Renal pelvis (tissue), 1 donor: ENCODE measurements at regions not wholly inside any gene's neighbourhood (a gene's known extent, or its start where the extent isn't known, plus 50 kb on each side); places are given as distances from the start of the nearest gene placed in this dataset.

Experiments
- DNase-seq: peaks from one replicate; pipeline ENCODE4 v3.0.0-alpha.2; 2013

GRCh38 chr2:147502711-147503290 lies 342.0 kb upstream of the ACVR2A start:
- DNase-seq: no peak

- no peak for DNase-seq
Observed at GRCh38 chr2:147501968-147502367, 342.9 kb upstream of the ACVR2A start.

DNA sequence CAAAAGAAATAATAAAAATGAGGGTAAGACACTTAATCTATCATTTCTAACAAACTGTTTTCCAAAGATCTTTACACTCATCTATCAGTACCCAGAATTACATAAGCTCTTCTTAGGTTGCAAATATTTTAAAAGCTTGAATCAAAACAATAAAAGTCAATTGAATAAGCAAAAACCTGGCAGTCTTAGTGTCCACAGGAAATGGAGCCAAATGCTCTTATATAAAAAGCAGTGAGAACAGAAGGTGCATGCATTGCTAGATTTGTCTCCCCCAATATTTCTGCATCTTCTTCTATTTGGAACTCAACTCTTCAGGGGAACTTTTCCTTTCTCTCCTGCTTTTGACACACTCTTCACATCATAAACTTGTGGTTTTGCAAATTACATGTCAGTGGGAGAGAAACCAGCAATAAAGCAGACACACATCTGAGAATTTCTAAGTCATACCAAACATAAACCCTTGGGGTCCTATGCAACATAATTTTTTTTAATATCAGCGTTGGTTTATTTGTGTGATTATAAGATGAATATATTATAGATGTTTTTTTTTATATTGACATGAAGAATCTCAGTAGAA lies 343.9 kb upstream of the ACVR2A start:
- no peak for DNase-seq

DNA sequence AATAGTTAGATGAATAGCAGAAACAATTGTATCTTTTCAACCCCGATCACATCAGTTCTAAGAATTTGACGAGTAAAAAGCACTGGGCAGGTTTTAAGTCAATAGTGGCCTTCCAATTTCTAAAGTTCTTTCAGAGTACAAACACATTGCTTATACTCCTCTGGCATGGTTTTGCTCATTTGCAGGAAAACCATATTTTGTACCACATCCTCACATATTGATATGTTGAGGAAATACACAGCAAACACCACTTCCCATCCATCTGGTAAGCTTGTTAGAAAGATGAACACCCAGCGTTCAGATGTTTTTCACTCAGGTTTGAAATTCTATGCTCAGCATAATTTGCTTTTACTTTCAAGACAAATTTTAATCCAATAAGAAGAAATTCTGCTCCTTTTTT lies 344.6 kb upstream of the ACVR2A start:
- DNase-seq: no peak

DNA sequence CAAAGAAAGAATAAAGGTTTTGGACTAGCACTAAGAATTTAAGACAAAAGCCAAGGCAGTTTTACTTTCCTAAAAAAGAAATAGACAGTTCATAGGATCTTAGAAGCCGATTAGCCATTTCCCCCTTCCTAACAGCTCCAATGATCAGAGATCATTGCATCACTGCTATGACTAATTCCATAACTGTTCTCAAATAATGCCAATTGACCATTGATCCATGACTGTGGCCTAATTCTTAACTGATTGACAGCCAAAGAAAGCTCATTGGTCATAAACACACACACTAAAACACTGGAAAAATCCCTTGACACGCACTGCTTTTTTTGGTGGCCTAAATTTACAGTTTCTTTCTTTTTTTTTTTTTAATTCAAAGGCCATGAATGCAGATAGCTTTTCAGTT lies 345.0 kb upstream of the ACVR2A start:
- DNase-seq: no peak

DNA sequence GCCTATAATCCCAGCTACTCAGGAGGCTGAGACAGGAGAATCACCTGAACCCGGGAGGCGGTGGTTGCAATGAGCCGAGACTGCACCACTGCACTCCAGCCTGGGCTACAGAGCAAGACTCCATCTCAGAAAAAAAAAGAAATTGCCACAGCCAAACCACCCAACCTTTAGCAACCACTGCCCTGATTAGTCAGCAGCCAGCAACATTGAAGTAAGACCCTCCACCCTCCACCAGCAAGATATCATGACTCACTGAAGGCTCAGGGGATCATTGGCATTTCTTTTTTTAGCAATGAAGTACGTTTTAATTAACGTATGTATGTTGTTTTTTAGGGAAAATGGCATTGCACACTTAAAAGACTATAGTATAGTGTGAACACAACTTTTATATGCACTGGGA lies 349.1 kb upstream of the ACVR2A start:
- no peak for DNase-seq

DNA sequence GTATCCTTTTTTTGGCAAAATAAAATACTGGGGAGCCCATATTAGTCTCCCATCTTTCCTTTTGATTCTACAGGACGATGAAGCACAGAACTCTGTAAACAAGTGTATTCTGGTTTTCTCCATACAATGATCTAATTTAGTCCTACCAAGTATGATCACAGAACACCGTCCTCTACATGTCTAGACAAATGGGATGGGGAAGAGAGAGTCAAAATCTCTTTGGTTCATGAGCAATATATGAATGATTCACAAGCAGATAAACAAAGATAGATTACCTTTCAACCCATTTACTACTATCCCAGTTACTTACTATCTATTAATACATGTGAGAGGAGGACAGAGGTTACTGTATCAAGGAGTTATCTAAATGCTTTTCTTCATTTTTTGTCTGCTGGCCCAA lies 352.4 kb upstream of the ACVR2A start:
- DNase-seq: no peak

DNA sequence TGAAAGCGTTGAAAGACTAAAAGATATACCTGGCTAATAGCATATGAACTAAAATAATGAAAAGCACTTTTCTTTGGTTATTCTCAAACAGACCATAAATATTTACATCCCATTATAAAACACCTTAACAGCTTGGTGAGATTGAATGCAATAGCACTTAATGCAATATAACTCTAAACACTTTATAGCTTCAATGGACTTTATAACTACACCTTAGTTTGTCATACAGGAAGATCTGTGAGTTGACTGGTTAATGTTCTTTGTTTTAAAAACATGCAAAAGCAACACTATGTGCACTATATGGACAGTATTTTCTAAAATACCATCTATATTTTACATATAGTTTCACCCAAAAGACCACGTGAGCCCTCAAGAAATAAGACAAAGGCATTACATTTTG lies 353.3 kb upstream of the ACVR2A start:
- DNase-seq: no peak

GRCh38 chr2:147490401-147491261 lies 354.2 kb upstream of the ACVR2A start:
- no peak for DNase-seq

DNA sequence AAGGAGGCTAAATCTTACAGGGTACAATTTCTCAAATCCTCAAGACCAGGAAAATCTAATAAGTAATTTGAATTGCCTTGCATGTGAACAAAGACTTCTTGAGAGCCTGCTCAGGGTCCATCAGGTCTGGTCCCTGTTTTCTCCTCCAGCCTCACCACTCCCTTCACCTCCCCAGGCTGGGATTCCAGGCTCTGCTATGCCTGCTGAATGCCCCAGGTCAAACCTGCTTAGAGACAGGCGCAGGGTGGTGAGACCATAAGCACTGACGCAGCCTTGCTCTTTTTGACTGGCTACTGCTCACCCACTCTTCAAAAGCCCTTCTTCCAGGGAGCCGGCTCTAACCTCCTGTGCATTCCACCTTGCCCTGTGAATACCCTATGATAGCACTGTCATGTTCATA lies 356.4 kb upstream of the ACVR2A start:
- DNase-seq: no peak

GRCh38 chr2:147487978-147488289 lies 356.9 kb upstream of the ACVR2A start:
- DNase-seq: no peak

DNA sequence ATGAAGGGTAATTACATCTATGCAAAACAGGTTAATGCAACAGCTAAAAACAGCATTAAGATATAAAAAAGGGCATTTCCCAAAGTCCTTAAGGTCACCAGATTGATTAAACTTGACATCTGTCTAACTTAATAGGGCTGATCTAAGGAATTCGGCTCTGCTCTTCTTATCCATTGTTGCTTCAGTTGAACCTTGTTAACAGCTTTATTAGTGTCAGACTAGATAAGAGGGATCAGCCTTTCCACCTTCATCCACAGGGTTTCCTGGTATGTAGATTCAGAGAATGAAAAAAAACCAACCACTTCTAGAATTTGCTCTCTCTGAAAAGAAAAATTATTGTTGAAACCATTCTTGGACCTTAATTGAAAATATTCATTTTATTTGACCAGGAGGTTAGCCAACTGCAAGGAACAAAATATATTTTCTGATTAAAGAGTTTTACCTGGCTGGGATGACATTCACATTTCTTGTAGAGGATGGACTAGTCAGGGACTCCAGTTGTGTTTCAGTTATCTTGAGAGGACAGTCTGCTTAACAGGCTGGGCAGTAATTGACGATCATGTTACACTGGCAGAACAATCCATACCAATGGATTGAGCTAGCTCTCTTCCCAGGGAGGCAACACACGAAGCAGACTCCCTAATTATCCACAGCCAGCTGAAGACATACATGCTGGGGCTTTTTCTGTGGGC lies 357.4 kb upstream of the ACVR2A start:
- DNase-seq: no peak

GRCh38 chr2:147485210-147485851 lies 359.5 kb upstream of the ACVR2A start:
- DNase-seq: no peak

GRCh38 chr2:147483911-147484310 lies 360.9 kb upstream of the ACVR2A start:
- no peak for DNase-seq

- DNase-seq: no peak
Observed at GRCh38 chr2:147482916-147483669, 361.7 kb upstream of the ACVR2A start.

DNA sequence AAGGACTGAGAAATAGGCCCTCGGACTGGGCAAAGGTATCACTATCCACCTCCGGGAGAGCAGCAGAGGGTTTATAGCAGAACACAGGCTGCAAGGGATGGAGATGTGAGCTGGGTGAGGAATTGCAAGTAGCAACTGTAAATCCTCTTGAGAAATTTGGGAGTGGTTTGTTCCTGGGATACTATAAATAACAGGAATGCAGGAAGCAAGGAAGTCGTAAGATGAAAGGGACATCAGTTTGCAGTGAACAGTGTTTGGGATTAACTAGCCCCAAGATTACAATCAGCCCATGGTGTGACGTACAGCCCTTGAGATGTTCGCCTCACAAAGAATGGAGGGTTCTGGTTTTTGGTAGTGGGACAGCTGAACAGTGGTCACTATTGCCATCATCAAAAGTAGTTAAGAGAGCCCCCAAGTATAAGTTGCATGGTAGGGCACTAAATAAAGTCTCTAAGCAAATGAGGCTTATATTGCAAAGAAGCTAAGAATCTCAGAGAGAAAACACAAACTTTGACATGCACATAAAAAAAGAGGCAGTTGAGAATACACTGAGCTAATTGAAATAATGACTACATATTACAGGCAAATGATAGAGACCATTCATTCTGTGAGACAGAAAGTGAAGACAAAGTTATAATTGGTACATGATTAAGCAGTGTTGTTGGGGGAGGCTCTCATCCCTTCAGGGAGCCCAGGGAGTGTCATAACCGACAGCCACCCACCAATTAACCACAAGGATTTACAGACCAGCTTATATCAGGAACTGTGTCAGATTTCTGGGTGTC lies 362.5 kb upstream of the ACVR2A start:
- DNase-seq: no peak

DNA sequence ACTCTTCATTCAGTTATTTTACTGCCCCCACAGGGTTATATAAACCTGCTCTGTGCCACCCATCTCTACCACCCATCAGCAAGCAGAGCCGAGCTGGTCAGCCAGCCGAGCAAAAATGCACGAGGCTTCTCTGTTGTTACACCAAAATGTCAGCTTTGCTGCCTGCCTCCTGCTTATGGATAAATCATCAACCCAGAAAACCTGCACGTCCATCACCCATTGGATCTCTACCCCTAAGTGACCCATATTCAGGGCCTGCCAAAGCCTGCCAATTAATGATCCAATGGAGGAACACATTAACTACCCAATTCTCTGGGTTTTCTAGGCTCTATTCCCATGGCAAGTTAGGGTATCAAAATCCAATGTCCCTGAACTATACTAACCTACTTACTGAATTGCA lies 365.5 kb upstream of the ACVR2A start:
- DNase-seq: no peak

DNA sequence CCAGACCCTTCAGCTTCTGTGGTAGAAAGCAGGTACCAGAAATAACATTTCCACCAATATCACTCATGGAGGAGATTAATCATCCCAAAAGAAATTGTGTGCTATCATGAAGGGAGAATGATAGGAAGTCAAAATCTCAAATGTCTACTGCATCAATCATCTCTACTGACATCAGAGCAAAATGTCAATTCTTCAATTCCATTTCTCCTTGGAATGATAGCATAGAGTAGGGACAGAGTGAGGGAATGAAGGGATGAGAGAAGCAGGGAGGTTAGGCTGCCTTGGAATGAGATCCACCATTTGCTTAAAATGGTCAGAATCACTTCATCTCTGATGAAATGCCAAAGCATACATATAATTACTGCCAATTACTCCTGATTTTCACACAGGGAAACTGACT lies 371.8 kb upstream of the ACVR2A start:
- no peak for DNase-seq

DNA sequence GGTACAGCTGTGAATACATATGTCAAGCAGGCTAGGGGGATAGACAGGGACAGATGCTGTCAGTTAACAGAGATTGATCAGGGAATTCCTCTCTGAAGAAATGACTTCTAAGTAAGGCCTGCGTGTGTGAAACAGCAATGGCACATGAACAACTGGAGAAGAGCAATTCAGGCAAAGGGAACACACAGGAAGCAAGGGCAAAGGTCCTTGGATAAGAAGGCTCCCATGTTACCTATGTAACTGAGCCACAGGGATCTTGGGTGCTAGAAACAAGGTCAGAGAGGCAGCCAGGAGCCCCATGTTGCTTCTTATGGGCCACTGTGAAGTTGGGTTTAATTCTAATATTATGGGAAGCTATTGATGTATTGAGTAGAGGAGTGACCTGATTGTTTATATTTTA lies 373.7 kb upstream of the ACVR2A start:
- DNase-seq: no peak

GRCh38 chr2:147469471-147469870 lies 375.4 kb upstream of the ACVR2A start:
- no peak for DNase-seq

DNA sequence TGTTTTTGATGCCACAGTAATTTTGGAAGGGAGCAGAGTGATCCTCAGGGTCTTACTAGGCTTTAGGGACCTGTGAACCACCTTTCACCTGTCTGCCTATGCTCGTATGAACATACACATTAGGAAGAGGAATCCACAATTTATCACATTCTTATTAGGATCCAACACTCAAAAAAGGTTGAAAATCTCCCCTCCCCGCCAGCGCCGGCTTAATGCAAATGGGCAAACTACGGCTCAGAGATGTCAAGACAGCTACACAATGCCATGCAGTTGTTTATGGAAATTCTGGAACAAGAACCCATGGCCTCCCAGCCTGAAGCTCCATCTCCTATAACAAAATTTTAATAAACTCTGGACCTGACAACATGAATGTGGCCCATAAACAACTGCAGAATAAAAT lies 375.9 kb upstream of the ACVR2A start:
- DNase-seq: no peak
